Stomach (tissue), 4 donors: ENCODE measurements at regions not wholly inside any gene's neighbourhood (a gene's known extent, or its start where the extent isn't known, plus 50 kb on each side); places are given as distances from the start of the nearest gene placed in this dataset.

ENCODE experiments used
- POLR2A ChIP-seq, 4 donors: fragments of 450-650 bp; IDR thresholded peaks; one replicate each; pipeline ENCODE4 v1.6.1; 2016; ENCODE audit warnings: antibody characterized with exemption in 4 of 4, control low read depth in 2 of 4, mild to moderate bottlenecking in 1 of 4, moderate library complexity in 1 of 4
- POLR2AphosphoS5 ChIP-seq, 3 donors: sonication (generic); formaldehyde crosslinking; IDR thresholded peaks; one replicate each; pipeline ENCODE4 v1.6.1; 2016; ENCODE audit warnings: antibody characterized with exemption in 3 of 3
- TF ChIP-seq, protein P1 (sequence below), 7 experiments: fragments of 450-650 bp in 4 of 7; fragments of 200-600 bp in 3 of 7; sonication (generic) in 3 of 7; IDR thresholded peaks; one replicate each; pipeline ENCODE4 v1.5.1; 2016 to 2019; ENCODE audit warnings: antibody characterized with exemption in 7 of 7, control low read depth in 2 of 7, mild to moderate bottlenecking in 1 of 7

DNA sequence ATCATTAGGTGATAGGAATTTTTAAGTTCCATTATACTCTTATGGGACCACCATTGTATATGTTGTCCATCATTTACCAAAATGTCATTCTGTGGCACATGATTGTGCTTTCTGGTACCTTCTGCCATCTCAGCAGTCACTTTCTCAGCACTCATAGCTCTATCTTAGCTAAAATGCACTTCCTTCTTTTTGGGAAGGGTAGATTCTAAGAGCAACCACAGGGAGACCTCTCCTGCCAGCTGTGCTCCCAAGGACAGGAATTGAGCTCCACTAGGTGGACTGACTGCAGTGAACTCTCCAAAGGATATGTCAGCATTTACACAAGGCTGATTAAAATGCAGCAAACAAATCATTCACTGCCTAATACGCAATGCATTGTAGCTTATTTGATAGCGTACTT, 91.8 kb upstream of the OBI1 start:
- TF ChIP-seq POLR2AphosphoS5 (IDR thresholded peaks at IDR 0.05), result no peak
- TF ChIP-seq, protein P1, sequence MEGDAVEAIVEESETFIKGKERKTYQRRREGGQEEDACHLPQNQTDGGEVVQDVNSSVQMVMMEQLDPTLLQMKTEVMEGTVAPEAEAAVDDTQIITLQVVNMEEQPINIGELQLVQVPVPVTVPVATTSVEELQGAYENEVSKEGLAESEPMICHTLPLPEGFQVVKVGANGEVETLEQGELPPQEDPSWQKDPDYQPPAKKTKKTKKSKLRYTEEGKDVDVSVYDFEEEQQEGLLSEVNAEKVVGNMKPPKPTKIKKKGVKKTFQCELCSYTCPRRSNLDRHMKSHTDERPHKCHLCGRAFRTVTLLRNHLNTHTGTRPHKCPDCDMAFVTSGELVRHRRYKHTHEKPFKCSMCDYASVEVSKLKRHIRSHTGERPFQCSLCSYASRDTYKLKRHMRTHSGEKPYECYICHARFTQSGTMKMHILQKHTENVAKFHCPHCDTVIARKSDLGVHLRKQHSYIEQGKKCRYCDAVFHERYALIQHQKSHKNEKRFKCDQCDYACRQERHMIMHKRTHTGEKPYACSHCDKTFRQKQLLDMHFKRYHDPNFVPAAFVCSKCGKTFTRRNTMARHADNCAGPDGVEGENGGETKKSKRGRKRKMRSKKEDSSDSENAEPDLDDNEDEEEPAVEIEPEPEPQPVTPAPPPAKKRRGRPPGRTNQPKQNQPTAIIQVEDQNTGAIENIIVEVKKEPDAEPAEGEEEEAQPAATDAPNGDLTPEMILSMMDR (IDR thresholded peaks at IDR 0.05), result no peak
- no peak for TF ChIP-seq POLR2A (IDR thresholded peaks at IDR 0.05)
